ACC112 (cell line): ENCODE measurements at regions not wholly inside any gene's neighbourhood (a gene's known extent, or its start where the extent isn't known, plus 50 kb on each side); places are given as distances from the start of the nearest gene placed in this dataset.
"Not testable (repeated sequence)": the region's sequence is repeated elsewhere in the genome, so short reads cannot be mapped to it uniquely, and the experiment has no call there.

Source experiments
- H2AFZ ChIP-seq: fragments of 200-600 bp; sonication (generic); one replicate; pipeline ENCODE4 v1.6.0; 2017; ENCODE audit warnings: antibody characterized with exemption, low read length; ENCODE audit not compliant: unreplicated experiment
- H3K27ac ChIP-seq: fragments of 200-600 bp; sonication (generic); 2 replicates; pipeline ENCODE4 v1.5.1; 2014; ENCODE audit warnings: low read depth, mild to moderate bottlenecking, antibody characterized with exemption, low read length, moderate library complexity
- H3K27me3 ChIP-seq: fragments of 200-600 bp; sonication (generic); 2 replicates; pipeline ENCODE4 v1.6.1; 2014; ENCODE audit warnings: mild to moderate bottlenecking, antibody characterized with exemption, low read length, moderate library complexity, mixed read lengths; ENCODE audit not compliant: insufficient read depth
- H3K36me3 ChIP-seq: fragments of 200-600 bp; sonication (generic); 2 replicates; pipeline ENCODE4 v1.6.1; 2016; ENCODE audit warnings: mild to moderate bottlenecking, antibody characterized with exemption, low read length, moderate library complexity, mixed read lengths; ENCODE audit not compliant: insufficient read depth
- H3K4me1 ChIP-seq: fragments of 200-600 bp; sonication (generic); one replicate; pipeline ENCODE4 v1.6.1; 2016; ENCODE audit warnings: low read length, mixed read lengths; ENCODE audit not compliant: insufficient read depth, unreplicated experiment, control insufficient read depth
- H3K4me3 ChIP-seq: fragments of 200-600 bp; sonication (generic); 2 replicates; pipeline ENCODE4 v1.5.1; 2014; ENCODE audit warnings: mild to moderate bottlenecking, low read depth, low read length
- H3K79me2 ChIP-seq: fragments of 200-600 bp; sonication (generic); one replicate; pipeline ENCODE4 v1.6.0; 2016; ENCODE audit warnings: low read length; ENCODE audit not compliant: control insufficient read depth, unreplicated experiment, insufficient read depth

DNA sequence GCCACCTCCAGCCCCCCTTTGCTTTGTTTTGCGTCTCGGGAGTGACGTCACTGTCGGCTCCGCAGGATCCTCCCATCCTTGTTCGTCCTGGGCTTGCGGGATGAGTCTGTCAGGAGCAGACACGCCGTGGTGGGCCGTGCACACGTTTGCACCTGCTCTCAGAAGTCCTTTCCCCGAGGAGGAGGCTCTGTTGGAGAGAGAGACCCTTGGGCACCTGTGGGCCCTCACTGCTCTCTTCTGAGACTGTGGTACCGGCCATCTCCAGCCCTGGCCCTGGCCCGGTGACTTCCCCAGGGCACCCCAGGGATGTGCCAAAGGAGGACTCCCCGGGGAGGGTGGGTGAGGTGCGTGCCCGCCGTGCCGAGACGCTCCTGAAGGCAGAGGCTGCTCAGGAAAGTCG is 76.1 kb upstream of the PPP2R3B start:
- peaks cover 7% of the 10 kb centered on the region; the same call in 1 of the 2 replicates for H3K27me3 ChIP-seq
- H3K36me3 ChIP-seq, result no peaks in the 10 kb centered on the region
- no peak overlapping the region for H3K4me3 ChIP-seq
- no peak overlapping the region for H3K27ac ChIP-seq
- no peaks in the 10 kb centered on the region for H3K4me1 ChIP-seq
- H2AFZ ChIP-seq, result no peak overlapping the region
- H3K79me2 ChIP-seq, result no peaks in the 10 kb centered on the region

DNA sequence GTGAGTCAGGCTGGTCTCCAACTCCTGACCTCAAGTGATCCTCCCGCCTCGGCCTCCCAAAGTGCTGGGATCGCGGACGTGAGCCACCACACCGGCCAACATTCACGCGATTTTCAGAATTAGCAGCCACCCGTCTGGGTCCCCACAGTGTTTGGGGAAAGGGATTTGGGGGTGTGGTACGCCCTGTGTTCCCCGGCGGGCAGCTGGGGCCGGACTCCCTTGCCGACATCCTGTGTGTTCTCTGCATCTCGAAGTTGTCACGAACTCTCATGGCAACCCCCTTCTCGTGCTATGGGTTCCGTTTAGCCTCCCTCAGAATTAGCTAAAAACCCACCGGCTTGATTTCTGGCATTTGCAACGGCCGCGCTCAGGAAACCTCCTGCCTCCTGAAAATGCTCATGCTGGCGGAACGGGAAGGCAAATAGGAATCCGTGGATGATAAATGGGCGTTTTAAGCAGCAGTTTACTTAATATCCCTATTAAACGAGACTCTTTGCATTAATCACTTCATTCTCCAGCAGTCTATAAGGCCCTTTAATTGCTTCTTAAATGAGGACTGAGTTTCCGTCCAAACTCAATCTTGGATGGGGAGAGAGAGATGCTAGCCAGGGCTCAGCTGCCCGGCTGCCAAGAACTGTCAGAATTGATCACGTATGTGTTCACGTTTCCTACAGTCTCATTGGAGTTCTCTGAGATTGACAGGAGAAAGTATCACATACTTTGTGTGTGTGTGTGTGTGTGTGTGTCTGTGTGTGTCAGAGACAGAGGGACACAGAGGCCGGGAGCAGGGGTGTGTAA is 78.9 kb upstream of the PPP2R3B start:
- Histone ChIP-seq H3K79me2 (no peaks in the 10 kb centered on the region), H3K36me3 (no peaks in the 10 kb centered on the region), H3K4me3 (no peak overlapping the region), H2AFZ (no peak overlapping the region), H3K27ac (no peak overlapping the region), H3K4me1 (no peaks in the 10 kb centered on the region), H3K27me3 (peaks cover 2% of the 10 kb centered on the region; the same call in 1 of the 2 replicates)

DNA sequence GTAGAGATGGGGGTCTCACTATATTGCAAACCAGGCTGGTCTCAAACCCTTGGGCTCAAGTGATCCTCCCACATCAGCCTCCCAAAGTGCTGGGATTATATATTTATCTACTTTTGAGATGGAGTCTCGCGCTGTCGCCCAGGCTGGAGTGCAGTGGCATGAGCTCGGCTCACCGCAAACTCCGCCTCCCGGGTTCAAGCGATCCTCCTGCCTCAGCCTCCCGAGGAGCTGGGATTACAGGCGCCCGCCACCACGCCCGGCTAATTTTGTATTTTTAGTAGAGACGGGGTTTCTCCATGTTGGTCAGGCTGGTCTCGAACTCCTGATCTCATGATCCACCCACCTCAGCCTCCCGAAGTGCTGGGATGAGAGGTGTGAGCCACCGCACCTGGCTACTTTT is 80.1 kb upstream of the PPP2R3B start:
- not testable (repeated sequence) for H2AFZ ChIP-seq, H3K27me3 ChIP-seq, H3K27ac ChIP-seq, H3K4me3 ChIP-seq, H3K4me1 ChIP-seq, H3K79me2 ChIP-seq, H3K36me3 ChIP-seq

DNA sequence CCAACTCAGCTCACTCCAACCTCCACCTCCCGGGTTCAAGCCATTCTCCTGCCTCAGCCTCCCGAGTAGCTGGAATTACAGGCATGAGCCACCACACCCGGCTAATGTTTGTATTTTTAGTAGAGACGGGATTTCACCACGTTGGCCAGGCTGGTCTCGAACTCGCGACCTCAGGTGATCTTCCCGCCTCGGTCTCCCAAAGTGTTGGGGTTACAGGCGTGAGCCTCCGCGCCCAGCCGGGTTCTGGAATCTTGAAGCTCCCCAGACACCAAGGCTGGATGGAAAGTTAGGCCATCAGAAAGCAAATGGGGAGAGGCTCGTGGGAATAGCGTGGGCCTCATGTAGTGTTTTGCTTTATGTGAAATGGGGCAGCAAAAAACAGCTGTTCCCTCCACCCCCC is 81.0 kb upstream of the PPP2R3B start:
- not testable (repeated sequence) for H2AFZ ChIP-seq, H3K36me3 ChIP-seq, H3K27ac ChIP-seq, H3K79me2 ChIP-seq, H3K27me3 ChIP-seq, H3K4me1 ChIP-seq, H3K4me3 ChIP-seq

DNA sequence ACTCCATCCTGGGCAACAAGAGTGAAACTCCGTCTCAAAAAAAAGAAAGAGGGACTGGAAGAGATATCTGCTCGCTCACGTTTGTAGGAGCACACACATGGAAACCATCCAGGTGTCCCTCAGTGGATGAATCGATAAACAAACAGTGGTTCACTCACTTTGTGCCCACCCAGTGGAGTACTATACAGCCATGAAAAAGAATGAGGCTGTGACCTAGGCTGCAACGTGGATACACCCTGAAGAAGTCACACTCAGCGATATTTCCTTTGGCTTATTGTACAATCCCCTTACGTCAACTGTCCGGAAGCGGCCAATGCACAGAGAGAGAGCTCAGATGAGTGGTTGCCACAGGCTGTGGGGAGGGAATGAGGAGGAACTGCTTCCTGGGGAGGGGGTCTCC is 82.3 kb upstream of the PPP2R3B start:
- peaks cover 2% of the 10 kb centered on the region; the same call in 1 of the 2 replicates for H3K27me3 ChIP-seq
- no peak overlapping the region for H3K27ac ChIP-seq
- H3K36me3 ChIP-seq, result no peaks in the 10 kb centered on the region
- no peaks in the 10 kb centered on the region for H3K4me1 ChIP-seq
- no peak overlapping the region for H3K4me3 ChIP-seq
- H3K79me2 ChIP-seq, result no peaks in the 10 kb centered on the region
- no peak overlapping the region for H2AFZ ChIP-seq

DNA sequence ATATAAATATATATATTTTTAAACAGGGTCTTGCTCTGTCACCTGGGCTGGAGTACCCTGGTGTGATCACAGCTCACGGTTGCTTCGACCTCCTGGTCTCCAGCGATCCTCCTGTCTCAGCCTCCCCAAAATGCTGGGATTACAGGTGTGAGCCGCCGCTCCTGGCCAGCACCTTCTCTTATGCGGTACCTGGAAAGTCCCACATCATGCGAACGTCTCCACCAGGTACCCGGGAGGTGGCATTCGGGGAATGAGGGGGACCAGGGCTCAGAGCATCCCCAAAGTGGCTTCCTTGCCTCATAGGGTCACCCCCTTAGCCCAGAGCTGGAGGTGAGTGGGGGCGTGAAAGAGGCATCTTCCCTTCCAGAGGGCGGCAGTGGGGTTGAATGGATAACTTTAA is 84.0 kb upstream of the PPP2R3B start:
- no peaks in the 10 kb centered on the region for H3K36me3 ChIP-seq
- no peaks in the 10 kb centered on the region for H3K4me1 ChIP-seq
- no peaks in the 10 kb centered on the region for H3K79me2 ChIP-seq
- no peak overlapping the region for H3K27ac ChIP-seq
- no peak overlapping the region for H2AFZ ChIP-seq
- no peak overlapping the region for H3K4me3 ChIP-seq
- peaks cover 2% of the 10 kb centered on the region; the same call in 1 of the 2 replicates for H3K27me3 ChIP-seq

DNA sequence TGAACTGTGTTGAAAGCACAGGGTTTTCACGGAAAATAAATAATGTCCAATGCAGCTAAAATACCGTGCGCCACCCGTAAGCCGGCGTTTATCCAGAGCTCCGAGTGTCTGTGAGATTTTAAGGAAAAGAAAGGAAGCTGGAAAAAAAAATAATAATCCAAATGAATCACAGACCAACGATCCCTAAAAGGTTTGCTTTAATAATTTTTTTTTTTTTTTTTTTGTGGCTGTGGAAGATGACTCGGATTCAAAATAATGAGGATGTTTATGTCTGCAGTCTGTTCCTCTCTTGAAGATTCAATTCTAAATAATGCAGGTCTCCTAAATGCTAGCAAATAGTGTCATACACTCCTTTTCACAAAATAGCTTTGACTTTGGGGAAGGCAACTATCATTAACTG is 84.6 kb upstream of the PPP2R3B start:
- Histone ChIP-seq H3K27me3 (no peaks in the 10 kb centered on the region), H3K4me1 (no peaks in the 10 kb centered on the region), H3K27ac (no peak overlapping the region), H2AFZ (no peak overlapping the region), H3K79me2 (no peaks in the 10 kb centered on the region), H3K4me3 (no peak overlapping the region), H3K36me3 (no peaks in the 10 kb centered on the region)

DNA sequence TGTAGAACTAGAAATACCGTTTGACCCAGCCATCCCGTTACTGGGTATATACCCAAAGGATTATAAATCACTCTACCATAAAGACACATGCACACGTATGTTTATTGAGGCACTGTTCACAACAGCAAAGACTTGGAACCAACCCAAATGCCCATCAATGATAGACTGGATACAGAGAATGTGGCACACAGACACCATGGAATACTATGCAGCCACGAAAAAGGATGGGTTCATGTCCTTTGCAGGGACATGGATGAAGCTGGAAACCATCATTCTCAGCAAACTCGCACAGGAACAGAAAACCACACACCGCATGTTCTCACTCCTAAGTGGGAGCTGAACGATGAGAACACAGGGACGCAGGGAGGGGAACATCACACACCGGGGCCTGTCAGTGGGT is 85.6 kb upstream of the PPP2R3B start:
- not testable (repeated sequence) for H3K27me3 ChIP-seq, H3K36me3 ChIP-seq, H3K27ac ChIP-seq, H3K79me2 ChIP-seq, H3K4me1 ChIP-seq, H2AFZ ChIP-seq, H3K4me3 ChIP-seq

DNA sequence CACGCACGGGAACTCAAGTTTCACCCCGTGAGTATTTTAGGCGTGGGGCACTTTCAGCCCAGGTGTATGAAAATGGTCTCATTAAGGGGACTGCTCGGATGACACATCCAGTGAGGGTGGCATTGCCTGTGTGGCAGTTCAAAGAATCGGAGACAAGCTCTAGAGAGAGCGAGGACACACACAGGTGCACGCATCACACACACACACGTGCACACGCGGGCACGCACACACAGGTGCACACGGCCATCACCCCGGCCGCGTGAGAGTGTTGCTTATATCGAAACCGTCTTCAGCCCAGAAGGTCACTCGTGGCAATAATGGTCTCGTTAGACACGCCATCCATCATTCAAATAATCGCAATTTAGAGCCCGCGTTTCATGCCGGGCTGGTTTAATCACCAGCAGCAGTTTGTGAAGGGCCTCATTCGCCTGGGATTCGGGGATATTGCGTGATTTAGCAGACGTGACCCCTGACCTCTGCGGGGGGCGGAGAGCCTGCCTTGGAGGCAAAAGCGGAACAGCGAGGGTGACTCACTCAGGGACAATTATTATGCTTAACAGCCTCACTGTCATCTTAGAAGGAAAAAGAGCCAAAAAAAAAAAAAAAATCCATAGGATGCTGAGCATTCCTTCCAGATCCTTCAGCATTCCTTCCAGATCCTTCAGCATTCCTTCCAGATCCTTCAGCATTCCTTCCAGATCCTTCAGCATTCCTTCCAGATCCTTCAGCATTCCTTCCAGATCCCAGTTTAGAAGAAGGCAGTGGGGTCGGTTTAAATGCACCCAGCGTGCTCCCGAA is 89.4 kb upstream of the PPP2R3B start:
- Histone ChIP-seq H3K27me3 (no peaks in the 10 kb centered on the region), H3K27ac (no peak overlapping the region)

DNA sequence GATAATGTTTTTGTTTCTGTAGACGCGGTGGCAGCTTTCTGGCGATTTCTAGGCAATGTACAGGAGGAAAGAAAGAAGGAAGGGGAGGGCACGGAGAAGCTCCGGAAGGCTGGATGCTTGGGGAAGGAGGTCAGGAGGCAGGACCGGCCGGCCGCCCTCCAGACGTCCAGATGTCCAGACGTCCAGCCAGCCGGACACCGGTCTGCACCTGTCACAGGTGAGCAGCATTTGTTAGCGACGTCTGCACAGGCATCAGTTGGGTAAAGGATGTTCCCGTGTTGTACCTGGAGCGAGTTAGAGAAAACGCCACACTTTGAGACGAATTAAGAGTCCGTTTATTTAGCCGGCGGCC is 90.0 kb upstream of the PPP2R3B start:
- Histone ChIP-seq H3K27me3 (no peaks in the 10 kb centered on the region), H3K27ac (no peak overlapping the region), H3K36me3 (no peaks in the 10 kb centered on the region), H3K79me2 (no peaks in the 10 kb centered on the region), H3K4me1 (no peaks in the 10 kb centered on the region), H2AFZ (no peak overlapping the region), H3K4me3 (no peak overlapping the region)

More for the DNA sequence above, 89.4 kb upstream of the PPP2R3B start:
- no peaks in the 10 kb centered on the region for H3K4me1 ChIP-seq
- no peak overlapping the region for H2AFZ ChIP-seq
- no peaks in the 10 kb centered on the region for H3K36me3 ChIP-seq
- no peaks in the 10 kb centered on the region for H3K79me2 ChIP-seq
- no peak overlapping the region; the same call in 1 of the 2 replicates for H3K4me3 ChIP-seq
